HG02798 (cell line): ENCODE measurements at regions not wholly inside any gene's neighbourhood (a gene's known extent, or its start where the extent isn't known, plus 50 kb on each side); places are given as distances from the start of the nearest gene placed in this dataset.

Experiments used
- ATAC-seq: cut with Tn5 transposase; IDR thresholded peaks from one replicate; pipeline ENCODE4 v1.9.1; 2021; ENCODE audit warnings: mild to moderate bottlenecking; ENCODE audit not compliant: unreplicated experiment, poor library complexity

DNA sequence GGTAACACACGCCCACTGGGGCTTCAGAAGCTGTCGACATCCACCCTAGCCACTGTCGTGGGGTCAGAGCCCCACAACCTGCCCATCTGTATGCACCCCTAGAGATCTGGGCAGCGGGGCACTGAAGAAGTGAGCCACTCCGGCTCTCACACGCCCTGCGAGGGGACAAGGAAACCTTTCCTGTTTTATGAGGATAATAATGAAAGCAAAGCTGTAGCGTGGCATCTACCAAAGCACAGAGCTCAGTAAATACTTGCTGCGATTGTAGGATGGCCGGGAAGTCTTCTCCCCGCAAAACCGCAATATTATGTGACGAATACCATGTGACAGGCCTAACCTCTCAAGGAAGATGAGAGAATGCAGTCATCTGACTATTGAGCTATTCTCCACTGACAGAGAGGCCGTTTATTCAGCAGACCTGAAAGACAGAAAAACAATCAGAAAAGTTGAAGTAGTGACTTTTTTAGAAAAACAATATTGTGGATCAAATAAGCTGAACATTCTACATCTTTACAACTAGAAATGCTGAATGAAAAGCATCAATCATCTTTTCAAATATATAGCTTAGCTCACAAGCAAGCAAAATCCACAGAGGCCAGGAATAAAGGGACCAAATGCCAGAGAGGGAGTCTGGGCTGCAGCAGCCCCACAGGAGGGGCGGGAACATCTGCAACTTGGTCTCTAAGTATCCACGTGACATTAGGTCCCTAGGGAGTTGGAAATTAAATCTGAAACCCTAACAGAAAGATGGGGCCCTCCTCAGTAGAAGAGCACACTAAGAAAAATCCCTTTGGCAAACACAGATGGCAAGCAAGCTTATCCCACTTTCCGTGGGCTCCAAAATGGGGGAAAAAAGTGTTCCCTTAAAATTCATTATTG is 207.8 kb downstream of the TTLL2 start:
- ATAC-seq: no peak

DNA sequence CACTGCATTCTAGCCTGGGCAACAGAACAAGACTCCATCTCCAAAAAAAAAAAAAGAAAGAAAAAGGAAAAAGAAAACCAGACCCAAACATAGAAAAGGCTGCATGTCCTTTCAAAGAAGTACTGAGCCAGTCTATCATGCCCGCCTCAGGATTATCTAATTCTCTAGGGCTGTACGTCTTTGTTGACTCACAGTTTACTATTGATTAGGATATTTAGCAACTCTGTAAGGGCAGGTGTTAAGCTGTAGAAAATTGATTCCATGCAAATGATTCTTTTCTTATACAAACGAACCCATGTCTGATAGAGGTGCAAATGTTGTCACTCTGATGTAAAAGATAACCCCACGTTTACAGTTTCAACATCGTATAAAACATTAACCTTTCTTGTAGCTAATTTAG is 209.0 kb downstream of the TTLL2 start:
- no peak for ATAC-seq

DNA sequence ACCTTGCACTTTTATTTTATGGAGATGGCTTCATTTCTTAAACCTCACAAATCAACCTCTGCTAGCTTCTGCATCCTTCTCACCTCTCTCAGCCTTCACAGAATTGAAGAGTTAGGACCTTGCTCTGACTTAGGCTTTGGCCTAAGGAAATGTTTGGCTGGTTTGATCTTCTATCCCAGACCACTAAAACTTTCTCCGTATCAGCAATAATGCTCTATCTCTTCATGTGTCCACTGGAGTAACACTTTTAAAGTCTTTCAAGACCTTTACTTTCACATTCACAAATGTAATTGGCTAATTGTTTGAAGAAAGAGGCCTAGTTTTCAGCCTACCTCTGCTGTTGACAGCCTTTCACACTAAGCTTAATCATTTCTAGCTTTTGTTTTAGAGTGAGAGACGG is 212.9 kb downstream of the TTLL2 start:
- ATAC-seq: no peak

DNA sequence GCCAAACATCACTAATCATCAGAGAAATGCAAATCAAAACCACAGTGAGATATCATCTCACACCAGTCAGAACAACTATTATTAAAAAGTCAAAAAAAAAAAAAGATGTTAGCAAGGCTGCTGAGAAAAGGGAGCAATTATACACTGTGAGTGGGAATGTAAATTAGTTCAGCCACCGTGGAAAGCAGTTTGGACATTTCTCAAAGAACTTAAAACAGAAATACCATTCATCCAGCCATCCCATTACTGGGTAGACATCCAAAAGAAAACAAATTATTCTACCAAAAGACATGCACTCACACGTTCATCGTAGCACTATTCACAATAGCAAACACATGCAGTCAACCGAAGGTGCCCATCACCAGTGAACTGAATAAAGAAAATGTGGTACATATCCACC is 213.9 kb downstream of the TTLL2 start:
- ATAC-seq: no peak

DNA sequence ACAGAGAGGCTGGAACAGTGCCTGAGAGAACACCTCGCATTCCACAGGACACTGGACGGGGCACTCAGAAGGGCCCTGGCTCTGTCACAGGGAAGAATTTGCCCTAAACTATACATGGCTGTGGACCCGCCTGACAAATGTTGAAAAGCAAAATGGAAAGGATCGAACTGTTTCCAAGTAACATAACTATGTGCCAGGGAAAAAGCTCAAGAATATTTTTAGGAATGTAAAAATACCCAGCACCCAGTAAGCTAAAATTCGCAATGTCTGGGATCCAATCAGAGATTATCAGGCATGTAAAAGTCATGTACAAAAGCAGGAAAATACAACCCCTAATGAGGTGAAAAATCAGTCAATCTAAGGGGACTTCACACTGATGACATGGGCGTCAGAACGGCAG is 215.9 kb downstream of the TTLL2 start:
- no peak for ATAC-seq

DNA sequence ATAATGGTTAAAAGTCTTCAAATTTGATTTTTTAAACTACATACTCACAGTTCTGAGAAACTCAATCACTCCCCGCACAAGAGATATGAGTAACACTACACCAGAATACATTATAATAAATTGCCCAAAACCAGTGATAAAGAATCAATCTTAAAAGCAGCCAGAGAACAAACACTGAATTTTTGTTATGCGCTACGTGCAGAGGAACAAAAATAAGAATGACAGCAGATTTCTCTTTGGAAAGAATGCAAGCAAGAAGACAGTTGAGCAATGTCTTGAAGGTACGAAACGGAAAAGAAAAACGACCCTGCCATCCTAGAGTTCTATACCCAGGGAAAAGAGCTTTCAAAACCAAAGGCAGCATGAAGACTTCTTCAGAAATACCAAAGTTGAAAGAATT is 216.7 kb downstream of the TTLL2 start:
- no peak for ATAC-seq

DNA sequence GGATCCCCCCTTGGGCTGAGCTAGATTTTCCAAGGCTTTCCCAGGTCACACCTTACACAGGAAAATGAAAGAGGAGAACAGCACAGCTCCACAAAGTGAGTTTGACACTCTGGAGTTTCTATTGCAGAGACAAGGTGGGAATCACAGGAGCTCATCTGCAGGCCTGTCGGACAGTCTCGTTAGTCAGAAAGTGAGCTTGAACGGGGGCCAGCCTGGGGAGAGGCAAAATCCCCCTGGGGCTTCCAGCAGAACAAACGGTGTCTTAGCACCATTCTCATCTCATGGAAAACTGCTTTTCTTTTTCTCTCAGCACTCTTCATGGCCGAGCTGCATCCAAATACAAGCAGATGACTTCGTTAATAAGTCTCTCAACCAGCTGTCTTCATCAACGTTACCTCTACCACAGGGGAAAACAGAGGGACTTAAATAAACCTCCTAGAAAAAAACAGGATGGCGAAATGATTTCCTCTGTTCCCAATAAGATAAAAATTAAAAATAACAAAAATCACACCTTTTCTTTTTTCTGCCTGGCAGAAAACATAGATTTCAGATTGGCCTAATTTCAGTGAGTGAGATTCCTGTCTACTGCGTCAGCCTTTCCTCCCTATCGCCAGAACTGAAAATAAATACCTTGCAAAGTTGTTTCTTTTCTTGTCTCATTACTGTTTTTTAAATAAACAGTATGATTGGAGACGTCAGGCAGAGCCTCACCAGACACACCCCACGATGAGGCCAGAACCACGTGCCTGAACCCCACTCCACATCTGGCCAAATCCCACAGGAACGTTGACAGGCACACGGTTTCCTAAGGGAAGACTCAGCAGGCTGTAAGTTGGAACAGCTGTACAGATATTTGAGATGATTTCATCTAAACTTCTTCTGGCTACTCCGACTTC is 219.0 kb downstream of the TTLL2 start:
- no peak for ATAC-seq

DNA sequence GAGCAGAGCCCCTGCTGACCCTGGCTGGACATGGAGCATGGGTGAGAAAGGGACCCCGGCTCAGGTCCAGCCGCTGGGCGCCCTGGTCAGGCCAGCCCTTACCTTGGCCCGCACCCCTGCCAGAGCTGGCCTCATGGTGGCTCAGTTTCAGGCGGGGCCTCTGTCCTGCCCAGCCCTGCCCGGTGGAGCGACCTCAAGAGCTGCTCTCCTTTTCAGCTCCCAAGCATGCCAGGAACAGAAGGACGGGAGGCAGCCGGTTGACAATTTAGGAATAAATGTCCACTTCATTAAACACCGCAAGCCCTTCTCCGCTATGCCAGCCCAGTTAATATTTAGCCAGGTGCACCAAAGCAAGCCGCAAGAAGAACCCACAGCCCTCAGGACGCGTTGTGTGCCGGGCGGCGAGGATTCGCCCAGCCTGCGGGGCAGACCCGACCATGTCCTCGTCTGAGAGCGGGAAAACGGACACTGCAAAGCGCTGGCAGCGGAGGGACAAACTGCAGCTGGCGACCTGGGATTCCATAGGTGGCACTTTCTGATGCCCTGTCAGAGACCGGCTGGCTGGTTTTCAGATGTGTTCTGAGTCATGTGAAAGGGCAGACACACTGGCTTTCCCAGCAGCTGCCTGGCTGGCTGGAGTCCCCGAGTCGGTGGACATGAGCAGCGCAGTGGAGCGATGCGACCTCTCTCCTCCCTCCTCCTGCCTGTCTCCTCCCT is 221.9 kb downstream of the TTLL2 start:
- ATAC-seq: no peak

DNA sequence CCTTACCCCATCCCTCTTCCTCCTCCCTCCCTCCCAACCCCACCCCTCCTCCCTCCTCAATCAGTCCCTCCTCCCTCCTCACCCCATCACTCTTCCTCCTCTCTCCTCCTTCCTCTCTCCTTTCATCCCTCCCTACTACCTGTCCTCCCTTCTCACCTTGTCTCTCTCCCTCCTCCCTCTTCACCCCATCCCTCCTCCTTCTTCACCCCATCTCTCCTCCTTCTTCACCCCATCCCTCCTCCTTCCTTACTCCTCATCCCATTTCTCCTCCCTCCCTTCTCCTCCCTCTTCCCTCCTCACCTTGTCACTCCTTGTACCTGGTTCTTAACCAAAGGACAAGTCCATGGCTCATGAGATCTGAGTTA is 222.4 kb downstream of the TTLL2 start:
- no peak for ATAC-seq

DNA sequence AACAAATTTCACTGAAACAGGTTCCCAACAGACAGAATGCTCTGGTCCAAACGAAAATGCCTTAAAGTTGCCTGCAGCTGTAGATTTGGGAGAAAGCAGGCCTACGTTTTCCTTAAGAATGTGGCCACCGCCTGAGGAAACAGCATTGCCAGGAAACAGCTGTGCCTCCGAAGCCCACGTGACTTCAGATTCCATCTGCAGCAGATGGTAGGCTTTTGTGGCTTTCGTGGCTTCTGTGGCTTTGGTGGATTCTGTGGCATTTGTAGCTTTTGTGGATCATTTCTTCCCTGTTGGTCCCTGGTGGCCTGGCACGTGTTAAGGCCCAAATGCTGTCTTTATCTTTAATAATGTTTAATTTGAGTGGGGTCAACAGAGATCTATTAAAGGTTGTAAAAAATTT is 222.9 kb downstream of the TTLL2 start:
- ATAC-seq: no peak

DNA sequence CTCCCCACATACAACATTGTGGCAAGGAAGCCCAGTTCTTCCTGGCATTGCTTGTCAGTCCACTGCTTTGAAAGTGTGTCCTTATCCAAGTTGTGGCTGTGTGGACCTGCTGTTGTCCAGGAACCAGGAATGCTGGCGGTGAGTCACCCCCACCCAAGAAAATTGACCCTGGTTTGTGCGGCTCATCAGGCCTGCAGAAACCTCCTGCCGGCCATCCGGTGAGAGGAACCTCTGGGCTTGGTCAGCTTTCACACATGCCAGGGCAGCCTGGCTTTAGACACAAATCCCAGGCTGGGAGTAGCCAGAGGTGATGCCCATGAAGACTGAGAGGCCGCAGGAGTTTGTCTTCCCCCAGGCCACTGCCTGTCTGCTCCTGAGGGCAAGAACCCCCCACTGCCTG is 223.6 kb downstream of the TTLL2 start:
- no peak for ATAC-seq

DNA sequence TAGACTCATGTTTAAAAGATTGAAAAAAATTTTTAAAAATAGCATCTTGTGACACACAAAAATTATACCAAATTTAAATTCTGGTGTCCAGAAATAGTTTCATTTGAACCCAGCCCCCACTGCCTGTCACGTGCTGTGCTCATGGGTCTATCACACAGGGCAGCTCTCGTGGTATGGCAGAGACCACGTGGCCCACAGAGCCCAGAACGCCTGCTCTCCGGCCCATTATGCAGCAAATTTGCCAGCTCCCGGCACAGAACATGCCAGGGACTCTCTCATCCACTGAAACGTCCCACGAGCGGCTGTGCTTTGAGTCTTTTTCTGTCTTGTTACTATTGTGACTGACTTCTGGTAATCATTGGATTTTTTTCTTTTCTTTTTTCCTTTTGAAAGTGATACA is 224.3 kb downstream of the TTLL2 start:
- no peak for ATAC-seq

DNA sequence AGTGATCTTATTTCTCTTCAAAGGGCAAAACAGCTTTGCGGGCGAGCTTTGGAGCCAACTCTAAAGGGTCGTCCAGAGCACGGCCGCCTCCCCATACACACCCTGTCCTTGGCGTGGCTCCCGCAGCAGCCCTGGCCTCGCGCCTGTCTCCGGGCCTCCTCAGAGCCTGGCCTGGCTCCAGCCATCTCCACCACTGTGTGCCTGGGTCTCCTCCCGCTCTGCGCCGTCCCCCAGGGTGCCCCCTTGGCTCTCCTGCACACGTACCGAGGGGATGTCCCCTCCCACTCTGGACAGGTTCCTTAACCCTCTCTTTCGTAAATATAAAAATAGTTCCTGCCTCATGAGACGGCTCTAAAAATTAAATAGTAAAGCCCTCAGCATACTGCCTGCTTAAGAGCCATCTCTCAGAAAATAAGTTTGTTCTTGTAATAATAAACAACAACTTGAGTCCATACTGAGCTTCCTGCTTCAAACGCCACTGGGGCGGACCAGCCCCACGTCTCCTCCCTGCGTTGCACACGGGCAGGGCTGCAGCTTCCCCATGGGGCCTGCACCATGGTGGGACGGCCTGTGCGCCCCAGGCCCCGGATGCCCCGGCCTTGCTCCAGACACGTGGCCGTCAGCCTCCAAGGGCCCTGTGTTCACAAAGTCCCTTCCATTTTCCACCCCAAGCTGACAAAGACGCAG is 226.2 kb downstream of the TTLL2 start:
- ATAC-seq: no peak

DNA sequence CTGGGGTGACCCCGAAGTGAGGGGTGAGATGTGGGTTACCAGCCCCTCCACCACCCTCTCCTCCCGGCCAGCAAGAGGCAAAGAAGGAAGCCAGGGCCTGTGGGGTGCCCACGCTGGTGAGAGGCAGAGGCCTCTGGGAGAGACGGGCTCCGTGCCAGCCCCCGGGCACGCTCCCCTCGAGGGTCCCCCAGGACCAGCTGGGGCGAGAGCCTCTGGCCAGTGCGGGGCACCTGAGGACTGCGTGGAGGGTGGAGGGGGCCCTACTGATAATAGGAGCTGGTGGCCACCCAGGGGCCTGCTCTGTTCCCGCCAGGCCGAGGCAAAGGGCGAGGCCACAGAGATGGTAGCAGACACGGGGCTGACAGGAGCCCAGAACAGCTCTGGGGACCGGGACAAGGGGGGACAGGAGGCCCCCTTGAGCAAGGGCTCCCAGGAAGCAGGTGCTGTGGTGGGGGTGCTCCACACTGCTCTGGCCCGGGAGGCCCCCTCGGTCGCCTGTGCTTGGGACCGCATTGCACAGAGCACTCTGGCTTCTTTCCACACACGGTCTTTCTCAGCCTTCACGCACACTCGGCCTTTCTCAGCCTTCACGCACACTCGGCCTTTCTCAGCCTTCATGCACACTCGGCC is 226.9 kb downstream of the TTLL2 start:
- ATAC-seq: no peak

DNA sequence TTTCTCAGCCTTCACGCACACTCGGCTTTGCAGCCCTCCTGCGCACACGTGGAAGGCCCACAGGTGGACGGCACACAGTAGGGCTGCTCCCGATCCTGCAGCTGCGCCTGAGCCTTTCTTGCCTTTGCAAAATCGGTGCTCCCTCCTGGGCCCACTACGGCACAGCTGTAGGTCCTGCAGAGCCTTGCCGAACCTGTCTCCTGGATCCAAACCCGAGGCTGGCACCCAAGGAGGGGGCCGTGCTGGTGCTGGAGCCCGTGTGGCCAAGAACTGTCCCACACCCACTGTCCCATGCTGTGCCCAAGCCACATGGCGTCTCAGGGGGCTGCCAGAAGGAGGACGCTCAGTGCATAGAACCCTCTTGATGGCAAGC is 227.4 kb downstream of the TTLL2 start:
- no peak for ATAC-seq

DNA sequence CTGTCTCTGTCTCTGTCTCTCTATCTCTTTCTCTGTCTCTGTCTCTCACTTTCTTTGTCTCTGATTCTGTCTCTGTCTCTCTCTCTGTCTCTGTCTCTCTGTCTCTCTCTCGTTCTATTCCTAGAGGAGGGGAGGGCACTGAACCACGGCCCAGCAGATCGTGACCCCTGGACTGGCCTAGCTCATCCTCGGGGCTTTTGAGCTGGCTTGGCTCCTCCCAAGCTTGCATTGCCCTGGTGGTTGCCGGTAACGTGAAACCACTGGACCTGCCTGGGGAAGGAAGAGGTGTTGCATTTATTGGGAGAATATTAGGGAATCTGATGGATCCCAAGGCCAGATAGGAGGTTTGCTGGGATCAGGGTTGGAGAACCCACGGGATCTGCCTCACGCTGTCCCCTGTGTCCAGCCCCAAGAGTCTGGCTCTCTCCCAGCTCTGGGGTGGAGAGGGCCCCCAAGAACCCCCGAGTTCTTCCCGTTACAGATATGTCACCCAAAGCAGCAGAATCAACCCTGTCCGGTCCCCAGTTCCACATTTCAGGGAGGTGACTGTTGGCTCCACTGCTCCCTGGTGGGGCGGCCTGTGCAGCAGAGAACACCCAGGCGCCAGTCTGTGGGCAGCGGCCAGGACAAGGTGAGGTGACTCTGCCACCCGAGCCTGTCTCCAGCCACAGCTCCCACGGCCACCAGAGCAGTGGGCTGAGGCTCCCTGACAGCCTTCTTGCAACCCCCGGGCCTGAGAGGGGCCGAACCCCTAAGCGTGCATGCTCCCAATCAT is 228.3 kb downstream of the TTLL2 start:
- no peak for ATAC-seq

DNA sequence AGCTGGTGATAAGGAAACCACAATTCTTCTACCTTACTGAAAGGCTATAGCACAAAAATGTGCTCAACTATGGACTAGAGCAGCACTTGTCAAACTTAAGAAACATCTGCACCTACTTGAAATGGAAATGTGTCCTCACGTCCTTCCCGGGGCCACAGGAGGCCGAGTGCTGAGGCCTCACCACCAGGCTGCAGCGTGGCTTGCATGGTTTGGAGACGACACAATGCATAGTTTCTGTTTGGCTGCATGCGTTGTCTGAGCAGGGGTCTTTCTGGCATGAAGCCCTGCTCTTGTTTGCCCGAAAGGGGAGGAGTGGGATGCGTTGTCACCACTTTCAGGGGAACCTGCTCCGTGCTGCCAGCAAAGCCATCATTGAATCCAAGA is 228.8 kb downstream of the TTLL2 start:
- no peak for ATAC-seq

DNA sequence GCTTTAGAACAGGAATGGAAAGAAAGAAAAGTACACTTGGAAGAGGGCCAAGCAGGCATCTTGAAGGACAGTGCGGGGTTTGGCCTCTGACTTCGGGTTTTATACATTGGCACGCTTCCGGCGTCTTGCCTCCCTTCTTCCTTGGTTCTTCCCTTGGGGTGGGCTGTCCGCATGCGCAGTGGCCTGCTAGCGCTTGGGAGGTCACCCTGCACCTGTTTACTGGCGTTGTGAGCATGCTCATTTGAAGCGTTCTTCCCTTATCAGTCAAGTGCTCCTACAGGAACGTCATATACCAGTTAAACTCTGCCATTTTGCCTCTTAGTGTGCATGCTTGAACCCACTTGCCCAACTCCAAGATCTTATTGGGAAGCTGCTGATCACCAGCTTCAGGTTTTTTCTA is 230.0 kb downstream of the TTLL2 start:
- ATAC-seq: no peak

DNA sequence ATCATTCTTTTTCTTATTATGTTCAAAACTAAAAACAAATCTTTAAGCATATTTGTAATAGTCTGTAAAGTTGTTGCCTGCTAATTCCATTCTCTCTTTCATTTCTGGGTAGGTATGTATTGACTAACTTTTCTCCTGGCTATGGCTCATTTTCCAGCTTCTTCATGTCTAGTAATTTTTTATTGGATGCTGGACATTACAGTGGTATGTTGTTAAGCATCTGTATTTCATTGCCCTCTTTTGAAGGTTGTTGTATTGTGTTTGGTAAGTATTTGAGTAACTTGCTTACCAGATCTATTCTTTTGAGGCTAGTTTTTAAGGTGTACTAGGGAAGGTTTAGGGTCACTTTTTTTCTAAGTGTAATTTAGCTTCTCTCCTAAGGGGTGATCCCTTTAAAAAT is 230.9 kb downstream of the TTLL2 start:
- no peak for ATAC-seq
